ENCODE measurements at regions not wholly inside any gene's neighbourhood (a gene's known extent, or its start where the extent isn't known, plus 50 kb on each side); places are given as distances from the start of the nearest gene placed in this dataset.

- no peak overlapping the region for H3K4me3 ChIP-seq (replicated peaks in 1 of 3)
- no peaks in the 10 kb centered on the region for H3K36me3 ChIP-seq
- H3K27me3 ChIP-seq = no peaks in the 10 kb centered on the region
- TF ChIP-seq POLR2A (IDR thresholded peaks at IDR 0.05) = no peak
- TF ChIP-seq, protein P1, sequence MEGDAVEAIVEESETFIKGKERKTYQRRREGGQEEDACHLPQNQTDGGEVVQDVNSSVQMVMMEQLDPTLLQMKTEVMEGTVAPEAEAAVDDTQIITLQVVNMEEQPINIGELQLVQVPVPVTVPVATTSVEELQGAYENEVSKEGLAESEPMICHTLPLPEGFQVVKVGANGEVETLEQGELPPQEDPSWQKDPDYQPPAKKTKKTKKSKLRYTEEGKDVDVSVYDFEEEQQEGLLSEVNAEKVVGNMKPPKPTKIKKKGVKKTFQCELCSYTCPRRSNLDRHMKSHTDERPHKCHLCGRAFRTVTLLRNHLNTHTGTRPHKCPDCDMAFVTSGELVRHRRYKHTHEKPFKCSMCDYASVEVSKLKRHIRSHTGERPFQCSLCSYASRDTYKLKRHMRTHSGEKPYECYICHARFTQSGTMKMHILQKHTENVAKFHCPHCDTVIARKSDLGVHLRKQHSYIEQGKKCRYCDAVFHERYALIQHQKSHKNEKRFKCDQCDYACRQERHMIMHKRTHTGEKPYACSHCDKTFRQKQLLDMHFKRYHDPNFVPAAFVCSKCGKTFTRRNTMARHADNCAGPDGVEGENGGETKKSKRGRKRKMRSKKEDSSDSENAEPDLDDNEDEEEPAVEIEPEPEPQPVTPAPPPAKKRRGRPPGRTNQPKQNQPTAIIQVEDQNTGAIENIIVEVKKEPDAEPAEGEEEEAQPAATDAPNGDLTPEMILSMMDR (IDR thresholded peaks at IDR 0.05) = no peak
- 81 to 87% methylated on average over 11 of the region's 11 CpGs for WGBS, 2 donors
- intact Hi-C loops (cut with DNase I) = no loop called here
- H3K27ac ChIP-seq = no peak overlapping the region
- H3K4me1 ChIP-seq = no peaks in the 10 kb centered on the region
- no peaks in the 10 kb centered on the region for H3K9me3 ChIP-seq
- DNase-seq = no peak
Observed at GRCh38 chr6:135673501-135674309, 176.2 kb upstream of the AHI1 start.

- Histone ChIP-seq H3K4me3 (replicated peaks in 1 of 3) (no peak overlapping the region), H3K4me1 (no peaks in the 10 kb centered on the region), H3K27me3 (no peaks in the 10 kb centered on the region), H3K27ac (no peak overlapping the region), H3K36me3 (no peaks in the 10 kb centered on the region), H3K9me3 (no peaks in the 10 kb centered on the region)
- TF ChIP-seq POLR2A (IDR thresholded peaks at IDR 0.05) = no peak
- TF ChIP-seq, protein P1 (IDR thresholded peaks at IDR 0.05) = no peak
- DNase-seq = no peak
- intact Hi-C loops (cut with DNase I) = no loop called here
- WGBS, 2 donors = 91 to 96% methylated on average over 2 of the region's 2 CpGs
Observed at GRCh38 chr6:135675026-135675425, 176.5 kb upstream of the PDE7B start.

DNA sequence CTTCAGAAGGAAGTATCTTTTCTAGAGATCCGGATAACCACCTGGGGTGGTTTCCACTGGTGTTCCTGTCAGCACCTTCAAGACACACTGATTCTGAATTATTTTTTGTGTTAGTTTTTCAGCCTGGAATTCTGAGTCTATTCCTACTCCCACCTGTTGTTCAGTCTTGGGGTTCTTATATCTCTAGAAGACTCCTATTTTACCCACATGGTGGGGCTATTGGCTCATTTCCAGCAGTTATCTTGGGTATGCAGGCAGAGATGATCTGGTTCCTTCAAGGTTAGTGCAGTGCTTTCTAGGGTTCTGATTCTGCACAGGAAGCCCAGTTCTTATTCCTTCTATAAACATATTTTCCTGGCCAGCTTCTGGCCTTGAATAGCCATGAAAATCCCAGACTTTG lies 175.6 kb upstream of the PDE7B start:
- Histone ChIP-seq H3K36me3 (no peaks in the 10 kb centered on the region), H3K4me3 (replicated peaks in 1 of 3) (no peak overlapping the region), H3K27me3 (no peaks in the 10 kb centered on the region), H3K27ac (no peak overlapping the region), H3K9me3 (no peaks in the 10 kb centered on the region), H3K4me1 (no peaks in the 10 kb centered on the region)
- intact Hi-C loops (cut with DNase I) = no loop called here
- 51 to 56% methylated on average over 1 of the region's 1 CpG for WGBS, 2 donors
- no peak for DNase-seq
- TF ChIP-seq, protein P1 (IDR thresholded peaks at IDR 0.05) = no peak
- TF ChIP-seq POLR2A (IDR thresholded peaks at IDR 0.05) = no peak

GRCh38 chr6:135680964-135681913 lies 170.3 kb upstream of the PDE7B start:
- Histone ChIP-seq H3K4me3 (replicated peaks in 1 of 3) (no peak overlapping the region), H3K36me3 (no peaks in the 10 kb centered on the region), H3K27ac (no peak overlapping the region), H3K27me3 (no peaks in the 10 kb centered on the region), H3K4me1 (no peaks in the 10 kb centered on the region), H3K9me3 (no peaks in the 10 kb centered on the region)
- intact Hi-C loops (cut with DNase I) = no loop called here
- no peak for DNase-seq
- 72 to 83% methylated on average over 2 of the region's 2 CpGs for WGBS, 2 donors
- TF ChIP-seq POLR2A (IDR thresholded peaks at IDR 0.05) = no peak
- TF ChIP-seq, protein P1 (IDR thresholded peaks at IDR 0.05) = no peak

Data from thyroid gland (tissue), 4 donors.